RWPE2 (cell line): ENCODE measurements at regions not wholly inside any gene's neighbourhood (a gene's known extent, or its start where the extent isn't known, plus 50 kb on each side); places are given as distances from the start of the nearest gene placed in this dataset.

Experiments
- ATAC-seq: fragments of 200-7000 bp; cut with Tn5 transposase; 3 replicates; pipeline ENCODE4 v1.9.1; 2021; ENCODE audit warnings: low read depth
- DNase-seq: peaks from one replicate; pipeline ENCODE4 v3.0.0-alpha.2; 2020; ENCODE audit warnings: low spot score
- H3K27ac ChIP-seq: fragments of 450-650 bp; 2 replicates; pipeline ENCODE4 v1.5.1; 2017; ENCODE audit warnings: mild to moderate bottlenecking; ENCODE audit not compliant: poor library complexity, severe bottlenecking
- H3K27me3 ChIP-seq: fragments of 250-450 bp; sonication (Bioruptor Pico); 2 replicates; pipeline ENCODE4 v1.5.1; 2021; ENCODE audit warnings: mild to moderate bottlenecking, moderate library complexity; ENCODE audit not compliant: insufficient read depth, poor library complexity, severe bottlenecking
- H3K36me3 ChIP-seq: fragments of 250-450 bp; sonication (Bioruptor Pico); 2 replicates; pipeline ENCODE4 v1.5.1; 2020; ENCODE audit warnings: low read depth, mild to moderate bottlenecking, moderate library complexity
- H3K4me1 ChIP-seq: fragments of 250-450 bp; sonication (Bioruptor Pico); 2 replicates; pipeline ENCODE4 v1.5.1; 2021; ENCODE audit warnings: mild to moderate bottlenecking, moderate library complexity; ENCODE audit not compliant: insufficient read depth, poor library complexity, severe bottlenecking
- H3K4me3 ChIP-seq: fragments of 250-450 bp; sonication (Bioruptor Pico); 2 replicates; pipeline ENCODE4 v1.5.1; 2021; ENCODE audit warnings: mild to moderate bottlenecking, moderate library complexity; ENCODE audit not compliant: severe bottlenecking
- H3K9me3 ChIP-seq: fragments of 250-450 bp; sonication (Bioruptor Pico); 2 replicates; pipeline ENCODE4 v1.5.1; 2021; ENCODE audit warnings: mild to moderate bottlenecking, moderate library complexity; ENCODE audit not compliant: severe bottlenecking
- TF ChIP-seq, protein P1 (sequence below): fragments of 450-650 bp; IDR thresholded peaks from one replicate; pipeline ENCODE4 v1.5.1; 2017; ENCODE audit warnings: mild to moderate bottlenecking, moderate library complexity; ENCODE audit not compliant: poor library complexity, severe bottlenecking

GRCh38 chr7:118000480-118001202 is 127.4 kb upstream of the CTTNBP2 start:
- DNase-seq, result no peak
- TF ChIP-seq, protein P1, sequence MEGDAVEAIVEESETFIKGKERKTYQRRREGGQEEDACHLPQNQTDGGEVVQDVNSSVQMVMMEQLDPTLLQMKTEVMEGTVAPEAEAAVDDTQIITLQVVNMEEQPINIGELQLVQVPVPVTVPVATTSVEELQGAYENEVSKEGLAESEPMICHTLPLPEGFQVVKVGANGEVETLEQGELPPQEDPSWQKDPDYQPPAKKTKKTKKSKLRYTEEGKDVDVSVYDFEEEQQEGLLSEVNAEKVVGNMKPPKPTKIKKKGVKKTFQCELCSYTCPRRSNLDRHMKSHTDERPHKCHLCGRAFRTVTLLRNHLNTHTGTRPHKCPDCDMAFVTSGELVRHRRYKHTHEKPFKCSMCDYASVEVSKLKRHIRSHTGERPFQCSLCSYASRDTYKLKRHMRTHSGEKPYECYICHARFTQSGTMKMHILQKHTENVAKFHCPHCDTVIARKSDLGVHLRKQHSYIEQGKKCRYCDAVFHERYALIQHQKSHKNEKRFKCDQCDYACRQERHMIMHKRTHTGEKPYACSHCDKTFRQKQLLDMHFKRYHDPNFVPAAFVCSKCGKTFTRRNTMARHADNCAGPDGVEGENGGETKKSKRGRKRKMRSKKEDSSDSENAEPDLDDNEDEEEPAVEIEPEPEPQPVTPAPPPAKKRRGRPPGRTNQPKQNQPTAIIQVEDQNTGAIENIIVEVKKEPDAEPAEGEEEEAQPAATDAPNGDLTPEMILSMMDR, result no peak
- no peaks in the 10 kb centered on the region for H3K9me3 ChIP-seq
- no peak overlapping the region for H3K4me3 ChIP-seq
- no peak overlapping the region for H3K27ac ChIP-seq
- no peaks in the 10 kb centered on the region for H3K36me3 ChIP-seq
- peaks cover 32% of the 10 kb centered on the region for H3K4me1 ChIP-seq
- no peak for ATAC-seq
- H3K27me3 ChIP-seq, result no peaks in the 10 kb centered on the region

DNA sequence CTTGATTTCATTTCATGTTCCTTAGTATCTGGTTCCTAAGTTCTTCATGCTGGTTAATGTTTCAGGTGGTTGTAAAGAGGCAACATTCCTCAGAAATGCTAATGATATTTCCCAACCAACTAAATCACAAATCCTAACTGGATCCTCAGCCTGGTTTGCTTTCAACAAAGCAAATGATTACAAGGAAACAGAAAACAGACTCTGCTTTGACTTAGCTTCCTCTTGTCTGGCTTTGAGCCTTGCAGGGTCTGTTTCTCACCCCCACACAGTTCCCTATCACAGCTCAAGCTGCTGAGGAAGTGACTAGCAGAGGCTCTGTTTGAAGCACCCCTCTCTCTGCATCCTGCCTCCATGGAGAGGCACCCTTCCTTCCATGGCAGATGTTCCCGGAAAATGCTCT is 130.2 kb upstream of the CTTNBP2 start:
- DNase-seq, result no peak
- no peaks in the 10 kb centered on the region for H3K27me3 ChIP-seq

GRCh38 chr7:118005026-118005425 is 131.8 kb upstream of the CTTNBP2 start:
- Histone ChIP-seq H3K27ac (no peak overlapping the region), H3K36me3 (no peaks in the 10 kb centered on the region), H3K4me3 (no peak overlapping the region), H3K4me1 (peaks cover 5% of the 10 kb centered on the region), H3K27me3 (no peaks in the 10 kb centered on the region), H3K9me3 (no peaks in the 10 kb centered on the region)
- TF ChIP-seq, protein P1, result no peak
- DNase-seq, result no peak
- ATAC-seq, result no peak

More for the DNA sequence above, 130.2 kb upstream of the CTTNBP2 start:
- no peaks in the 10 kb centered on the region for H3K36me3 ChIP-seq
- H3K4me3 ChIP-seq, result no peak overlapping the region
- peaks cover 12% of the 10 kb centered on the region for H3K4me1 ChIP-seq
- TF ChIP-seq, protein P1, result no peak
- H3K27ac ChIP-seq, result no peak overlapping the region
- ATAC-seq, result no peak
- H3K9me3 ChIP-seq, result no peaks in the 10 kb centered on the region

DNA sequence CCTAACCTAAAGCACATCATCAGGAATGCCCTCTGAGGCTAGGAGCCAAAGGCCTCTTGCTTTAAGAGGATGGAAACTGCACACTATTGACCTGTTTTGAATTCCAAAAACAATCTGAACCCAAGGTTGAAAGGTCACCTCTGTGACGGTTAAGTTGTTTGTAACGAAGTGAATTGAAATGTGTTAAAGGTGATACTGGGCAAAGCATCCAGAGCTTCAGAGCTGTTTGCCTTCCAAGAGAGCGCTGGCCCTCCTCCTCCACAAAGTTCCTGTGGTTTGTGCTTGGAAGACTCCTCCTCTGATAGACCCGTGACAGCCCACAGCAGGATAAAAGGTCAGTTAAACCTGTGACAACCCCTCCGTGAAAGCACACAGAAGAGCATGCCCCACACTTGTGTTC is 133.7 kb upstream of the CTTNBP2 start:
- Histone ChIP-seq H3K4me3 (no peak overlapping the region), H3K4me1 (peaks cover 5% of the 10 kb centered on the region), H3K36me3 (no peaks in the 10 kb centered on the region), H3K9me3 (no peaks in the 10 kb centered on the region), H3K27ac (no peak overlapping the region), H3K27me3 (no peaks in the 10 kb centered on the region)
- TF ChIP-seq, protein P1, result no peak
- no peak for ATAC-seq
- DNase-seq, result no peak

GRCh38 chr7:118009419-118009818 is 136.2 kb upstream of the CTTNBP2 start:
- TF ChIP-seq, protein P1, result no peak
- Histone ChIP-seq H3K36me3 (no peaks in the 10 kb centered on the region), H3K9me3 (no peaks in the 10 kb centered on the region), H3K27ac (no peak overlapping the region), H3K4me1 (peaks cover 5% of the 10 kb centered on the region), H3K4me3 (no peak overlapping the region), H3K27me3 (no peaks in the 10 kb centered on the region)
- no peak for DNase-seq
- no peak for ATAC-seq
